ENCODE measurements at regions not wholly inside any gene's neighbourhood (a gene's known extent, or its start where the extent isn't known, plus 50 kb on each side); places are given as distances from the start of the nearest gene placed in this dataset.
"Not testable (repeated sequence)": the region's sequence is repeated elsewhere in the genome, so short reads cannot be mapped to it uniquely, and the experiment has no call there.

GRCh38 chr2:150853263-150853662 lies 365.8 kb upstream of the RND3 start:
- no peak for DNase-seq (ENCODE audit: low read depth in 2 of 2)

- no peak for DNase-seq (ENCODE audit: low read depth in 2 of 2)
These were observed 363.2 kb upstream of the RND3 start for GRCh38 chr2:150850641-150851040.

GRCh38 chr2:150847578-150847977 lies 360.1 kb upstream of the RND3 start:
- no peak for DNase-seq (ENCODE audit: low read depth in 2 of 2)

GRCh38 chr2:150846691-150847090 lies 359.2 kb upstream of the RND3 start:
- no peak for DNase-seq (ENCODE audit: low read depth in 2 of 2)

- DNase-seq (ENCODE audit: low read depth in 2 of 2), result no peak
These were observed 345.2 kb upstream of the RND3 start for GRCh38 chr2:150832686-150833085.

- no peak for DNase-seq (ENCODE audit: low read depth in 2 of 2)
These were observed 336.7 kb upstream of the RND3 start for GRCh38 chr2:150824118-150824517.

GRCh38 chr2:150817422-150817821 lies 330.0 kb upstream of the RND3 start:
- DNase-seq (ENCODE audit: low read depth in 2 of 2), result no peak

GRCh38 chr2:150812664-150813367 lies 325.3 kb upstream of the RND3 start:
- no peak for DNase-seq (ENCODE audit: low read depth in 2 of 2)

- no peak for DNase-seq (ENCODE audit: low read depth in 2 of 2)
These were observed 324.6 kb upstream of the RND3 start for GRCh38 chr2:150812066-150812465.

GRCh38 chr2:150811259-150811855 lies 323.9 kb upstream of the RND3 start:
- no peak for DNase-seq (ENCODE audit: low read depth in 2 of 2)

GRCh38 chr2:150809103-150809502 lies 321.6 kb upstream of the RND3 start:
- no peak for DNase-seq (ENCODE audit: low read depth in 2 of 2)

- DNase-seq (ENCODE audit: low read depth in 2 of 2), result no peak
These were observed 318.9 kb upstream of the RND3 start for GRCh38 chr2:150806336-150806735.

- DNase-seq (ENCODE audit: low read depth in 2 of 2), result no peak
These were observed 316.4 kb upstream of the RND3 start for GRCh38 chr2:150803689-150804398.

GRCh38 chr2:150802635-150803034 lies 315.2 kb upstream of the RND3 start:
- no peak for DNase-seq (ENCODE audit: low read depth in 2 of 2)

- not testable (repeated sequence) for DNase-seq (ENCODE audit: low read depth in 2 of 2)
These were observed 308.8 kb upstream of the RND3 start for GRCh38 chr2:150796236-150796635.

- DNase-seq (ENCODE audit: low read depth in 2 of 2), result no peak
These were observed 305.4 kb upstream of the RND3 start for GRCh38 chr2:150792780-150793300.

- DNase-seq (ENCODE audit: low read depth in 2 of 2), result no peak
These were observed 304.1 kb upstream of the RND3 start for GRCh38 chr2:150791567-150791966.

GRCh38 chr2:150789376-150789905 lies 302.0 kb upstream of the RND3 start:
- no peak for DNase-seq (ENCODE audit: low read depth in 2 of 2)

GRCh38 chr2:150788426-150789140 lies 301.1 kb upstream of the RND3 start:
- no peak for DNase-seq (ENCODE audit: low read depth in 2 of 2)

GRCh38 chr2:150787353-150788093 lies 300.1 kb upstream of the RND3 start:
- DNase-seq (ENCODE audit: low read depth in 2 of 2), result no peak

GRCh38 chr2:150784389-150784788 lies 296.9 kb upstream of the RND3 start:
- DNase-seq (ENCODE audit: low read depth in 2 of 2), result no peak
